ENCODE measurements at regions not wholly inside any gene's neighbourhood (a gene's known extent, or its start where the extent isn't known, plus 50 kb on each side); places are given as distances from the start of the nearest gene placed in this dataset.

- H3K27me3 ChIP-seq (ENCODE audit: control insufficient read depth in 5 of 5, insufficient read depth in 4 of 5, low read length in 5 of 5) = no peaks in the 10 kb centered on the region
- no peaks in the 10 kb centered on the region for H3K36me3 ChIP-seq (ENCODE audit: control insufficient read depth in 5 of 5, insufficient read depth in 5 of 5, low read length in 5 of 5)
- no peak overlapping the region for H3K4me3 ChIP-seq (ENCODE audit: low read depth in 1 of 5, low read length in 5 of 5)
- no peaks in the 10 kb centered on the region for H3K9me3 ChIP-seq (ENCODE audit: control insufficient read depth in 5 of 5, low read length in 5 of 5)
- H3K9ac ChIP-seq (ENCODE audit: low read length in 5 of 5) = no peak overlapping the region
- no peak overlapping the region for H3K27ac ChIP-seq (ENCODE audit: low read depth, low read length)
- H3K4me1 ChIP-seq (ENCODE audit: control insufficient read depth in 5 of 5, insufficient read depth in 5 of 5, low read length in 5 of 5) = peaks cover 0 to 12% (median 0%) of the 10 kb centered on the region in 5 donors
Observed at GRCh38 chr1:222307621-222308020, 240.3 kb downstream of the HHIPL2 start.

GRCh38 chr1:222306512-222306911 lies 241.4 kb downstream of the HHIPL2 start:
- Histone ChIP-seq H3K36me3 (ENCODE audit: control insufficient read depth in 5 of 5, insufficient read depth in 5 of 5, low read length in 5 of 5) (no peaks in the 10 kb centered on the region), H3K27me3 (ENCODE audit: control insufficient read depth in 5 of 5, insufficient read depth in 4 of 5, low read length in 5 of 5) (no peaks in the 10 kb centered on the region), H3K4me3 (ENCODE audit: low read depth in 1 of 5, low read length in 5 of 5) (no peak overlapping the region), H3K9me3 (ENCODE audit: control insufficient read depth in 5 of 5, low read length in 5 of 5) (no peaks in the 10 kb centered on the region), H3K9ac (ENCODE audit: low read length in 5 of 5) (no peak overlapping the region), H3K4me1 (ENCODE audit: control insufficient read depth in 5 of 5, insufficient read depth in 5 of 5, low read length in 5 of 5) (peaks cover 0 to 12% (median 0%) of the 10 kb centered on the region in 5 donors), H3K27ac (ENCODE audit: low read depth, low read length) (no peak overlapping the region)

GRCh38 chr1:222306011-222306410 lies 241.9 kb downstream of the HHIPL2 start:
- H3K9me3 ChIP-seq (ENCODE audit: control insufficient read depth in 5 of 5, low read length in 5 of 5) = no peaks in the 10 kb centered on the region
- H3K36me3 ChIP-seq (ENCODE audit: control insufficient read depth in 5 of 5, insufficient read depth in 5 of 5, low read length in 5 of 5) = no peaks in the 10 kb centered on the region
- no peaks in the 10 kb centered on the region for H3K27me3 ChIP-seq (ENCODE audit: control insufficient read depth in 5 of 5, insufficient read depth in 4 of 5, low read length in 5 of 5)
- H3K27ac ChIP-seq (ENCODE audit: low read depth, low read length) = no peak overlapping the region
- no peak overlapping the region for H3K4me3 ChIP-seq (ENCODE audit: low read depth in 1 of 5, low read length in 5 of 5)
- H3K9ac ChIP-seq (ENCODE audit: low read length in 5 of 5) = no peak overlapping the region
- peaks cover 0 to 8% (median 0%) of the 10 kb centered on the region in 5 donors for H3K4me1 ChIP-seq (ENCODE audit: control insufficient read depth in 5 of 5, insufficient read depth in 5 of 5, low read length in 5 of 5)

- Histone ChIP-seq H3K27ac (ENCODE audit: low read depth, low read length) (no peak overlapping the region), H3K36me3 (ENCODE audit: control insufficient read depth in 5 of 5, insufficient read depth in 5 of 5, low read length in 5 of 5) (no peaks in the 10 kb centered on the region), H3K9ac (ENCODE audit: low read length in 5 of 5) (no peak overlapping the region), H3K4me1 (ENCODE audit: control insufficient read depth in 5 of 5, insufficient read depth in 5 of 5, low read length in 5 of 5) (no peaks in the 10 kb centered on the region), H3K4me3 (ENCODE audit: low read depth in 1 of 5, low read length in 5 of 5) (no peak overlapping the region), H3K9me3 (ENCODE audit: control insufficient read depth in 5 of 5, low read length in 5 of 5) (peaks cover 0 to 5% (median 0%) of the 10 kb centered on the region in 5 donors), H3K27me3 (ENCODE audit: control insufficient read depth in 5 of 5, insufficient read depth in 4 of 5, low read length in 5 of 5) (no peaks in the 10 kb centered on the region)
Observed at GRCh38 chr1:222301652-222302051, 246.3 kb downstream of the HHIPL2 start.

GRCh38 chr1:222299524-222299923 lies 248.4 kb downstream of the HHIPL2 start:
- H3K9ac ChIP-seq (ENCODE audit: low read length in 5 of 5) = no peak overlapping the region
- no peak overlapping the region for H3K4me3 ChIP-seq (ENCODE audit: low read depth in 1 of 5, low read length in 5 of 5)
- no peaks in the 10 kb centered on the region for H3K27me3 ChIP-seq (ENCODE audit: control insufficient read depth in 5 of 5, insufficient read depth in 4 of 5, low read length in 5 of 5)
- peaks cover 0 to 8% (median 3%) of the 10 kb centered on the region in 5 donors for H3K9me3 ChIP-seq (ENCODE audit: control insufficient read depth in 5 of 5, low read length in 5 of 5)
- no peaks in the 10 kb centered on the region for H3K36me3 ChIP-seq (ENCODE audit: control insufficient read depth in 5 of 5, insufficient read depth in 5 of 5, low read length in 5 of 5)
- no peak overlapping the region for H3K27ac ChIP-seq (ENCODE audit: low read depth, low read length)
- H3K4me1 ChIP-seq (ENCODE audit: control insufficient read depth in 5 of 5, insufficient read depth in 5 of 5, low read length in 5 of 5) = no peaks in the 10 kb centered on the region

- Histone ChIP-seq H3K9me3 (ENCODE audit: control insufficient read depth in 5 of 5, low read length in 5 of 5) (peaks cover 0 to 8% (median 4%) of the 10 kb centered on the region in 5 donors), H3K27ac (ENCODE audit: low read depth, low read length) (no peak overlapping the region)
Observed at GRCh38 chr1:222290866-222291265, 257.0 kb downstream of the HHIPL2 start.

GRCh38 chr1:222288053-222288452 lies 259.9 kb downstream of the HHIPL2 start:
- Histone ChIP-seq H3K9me3 (ENCODE audit: control insufficient read depth in 5 of 5, low read length in 5 of 5) (peaks cover 0 to 2% (median 0%) of the 10 kb centered on the region in 5 donors), H3K27ac (ENCODE audit: low read depth, low read length) (no peak overlapping the region), H3K4me3 (ENCODE audit: low read depth in 1 of 5, low read length in 5 of 5) (no peak overlapping the region), H3K4me1 (ENCODE audit: control insufficient read depth in 5 of 5, insufficient read depth in 5 of 5, low read length in 5 of 5) (peaks cover 0 to 16% (median 7%) of the 10 kb centered on the region in 5 donors), H3K9ac (ENCODE audit: low read length in 5 of 5) (no peak overlapping the region), H3K36me3 (ENCODE audit: control insufficient read depth in 5 of 5, insufficient read depth in 5 of 5, low read length in 5 of 5) (no peaks in the 10 kb centered on the region), H3K27me3 (ENCODE audit: control insufficient read depth in 5 of 5, insufficient read depth in 4 of 5, low read length in 5 of 5) (no peaks in the 10 kb centered on the region)

More at GRCh38 chr1:222290866-222291265, 257.0 kb downstream of the HHIPL2 start:
- H3K4me1 ChIP-seq (ENCODE audit: control insufficient read depth in 5 of 5, insufficient read depth in 5 of 5, low read length in 5 of 5) = peaks cover 0 to 10% (median 0%) of the 10 kb centered on the region in 5 donors
- H3K9ac ChIP-seq (ENCODE audit: low read length in 5 of 5) = no peak overlapping the region
- H3K36me3 ChIP-seq (ENCODE audit: control insufficient read depth in 5 of 5, insufficient read depth in 5 of 5, low read length in 5 of 5) = no peaks in the 10 kb centered on the region
- H3K27me3 ChIP-seq (ENCODE audit: control insufficient read depth in 5 of 5, insufficient read depth in 4 of 5, low read length in 5 of 5) = no peaks in the 10 kb centered on the region
- no peak overlapping the region for H3K4me3 ChIP-seq (ENCODE audit: low read depth in 1 of 5, low read length in 5 of 5)

GRCh38 chr1:222286011-222286410 lies 261.9 kb downstream of the HHIPL2 start:
- peaks cover 0 to 16% (median 7%) of the 10 kb centered on the region in 5 donors for H3K4me1 ChIP-seq (ENCODE audit: control insufficient read depth in 5 of 5, insufficient read depth in 5 of 5, low read length in 5 of 5)
- H3K36me3 ChIP-seq (ENCODE audit: control insufficient read depth in 5 of 5, insufficient read depth in 5 of 5, low read length in 5 of 5) = no peaks in the 10 kb centered on the region
- no peak overlapping the region for H3K9ac ChIP-seq (ENCODE audit: low read length in 5 of 5)
- H3K27me3 ChIP-seq (ENCODE audit: control insufficient read depth in 5 of 5, insufficient read depth in 4 of 5, low read length in 5 of 5) = no peaks in the 10 kb centered on the region
- no peak overlapping the region for H3K4me3 ChIP-seq (ENCODE audit: low read depth in 1 of 5, low read length in 5 of 5)
- H3K9me3 ChIP-seq (ENCODE audit: control insufficient read depth in 5 of 5, low read length in 5 of 5) = no peaks in the 10 kb centered on the region
- no peak overlapping the region for H3K27ac ChIP-seq (ENCODE audit: low read depth, low read length)

GRCh38 chr1:222285526-222285925 lies 262.4 kb downstream of the HHIPL2 start:
- no peak overlapping the region for H3K4me3 ChIP-seq (ENCODE audit: low read depth in 1 of 5, low read length in 5 of 5)
- no peaks in the 10 kb centered on the region for H3K9me3 ChIP-seq (ENCODE audit: control insufficient read depth in 5 of 5, low read length in 5 of 5)
- H3K4me1 ChIP-seq (ENCODE audit: control insufficient read depth in 5 of 5, insufficient read depth in 5 of 5, low read length in 5 of 5) = peaks cover 0 to 16% (median 7%) of the 10 kb centered on the region in 5 donors
- H3K36me3 ChIP-seq (ENCODE audit: control insufficient read depth in 5 of 5, insufficient read depth in 5 of 5, low read length in 5 of 5) = no peaks in the 10 kb centered on the region
- no peak overlapping the region for H3K27ac ChIP-seq (ENCODE audit: low read depth, low read length)
- H3K27me3 ChIP-seq (ENCODE audit: control insufficient read depth in 5 of 5, insufficient read depth in 4 of 5, low read length in 5 of 5) = no peaks in the 10 kb centered on the region
- H3K9ac ChIP-seq (ENCODE audit: low read length in 5 of 5) = no peak overlapping the region

GRCh38 chr1:222284466-222284865 lies 263.4 kb downstream of the HHIPL2 start:
- peaks cover 0 to 3% (median 0%) of the 10 kb centered on the region in 5 donors for H3K9me3 ChIP-seq (ENCODE audit: control insufficient read depth in 5 of 5, low read length in 5 of 5)
- no peaks in the 10 kb centered on the region for H3K27me3 ChIP-seq (ENCODE audit: control insufficient read depth in 5 of 5, insufficient read depth in 4 of 5, low read length in 5 of 5)
- H3K36me3 ChIP-seq (ENCODE audit: control insufficient read depth in 5 of 5, insufficient read depth in 5 of 5, low read length in 5 of 5) = no peaks in the 10 kb centered on the region
- H3K9ac ChIP-seq (ENCODE audit: low read length in 5 of 5) = no peak overlapping the region
- H3K4me1 ChIP-seq (ENCODE audit: control insufficient read depth in 5 of 5, insufficient read depth in 5 of 5, low read length in 5 of 5) = peaks cover 0 to 16% (median 7%) of the 10 kb centered on the region in 5 donors
- H3K4me3 ChIP-seq (ENCODE audit: low read depth in 1 of 5, low read length in 5 of 5) = no peak overlapping the region
- H3K27ac ChIP-seq (ENCODE audit: low read depth, low read length) = no peak overlapping the region
